HG03521 (cell line): ENCODE measurements at regions not wholly inside any gene's neighbourhood (a gene's known extent, or its start where the extent isn't known, plus 50 kb on each side); places are given as distances from the start of the nearest gene placed in this dataset.
"Not testable (repeated sequence)": the region's sequence is repeated elsewhere in the genome, so short reads cannot be mapped to it uniquely, and the experiment has no call there.

Source experiments
- ATAC-seq: cut with Tn5 transposase; IDR thresholded peaks from one replicate; pipeline ENCODE4 v1.9.1; 2021; ENCODE audit warnings: mild to moderate bottlenecking, moderate library complexity; ENCODE audit not compliant: unreplicated experiment

DNA sequence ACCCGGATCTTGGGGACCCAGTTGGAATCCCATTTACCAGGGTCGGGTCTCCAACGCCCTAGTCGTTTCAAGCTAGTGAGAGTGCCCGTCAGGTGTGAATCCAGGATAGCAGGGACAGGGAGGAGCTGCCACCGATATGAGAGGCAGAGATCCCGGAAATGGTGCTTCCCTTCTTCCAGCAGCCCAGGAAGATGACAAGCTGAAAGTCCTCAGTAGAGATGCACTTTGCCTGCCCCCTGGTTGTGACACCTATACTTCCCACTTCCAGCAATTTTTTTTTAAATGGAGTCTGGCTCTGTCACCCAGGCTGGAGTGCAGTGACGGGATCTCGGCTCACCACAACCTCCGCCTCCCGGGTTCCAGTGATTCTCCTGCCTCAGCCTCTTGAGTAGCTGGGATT is 503.0 kb downstream of the NTRK3 start:
- no peak for ATAC-seq

DNA sequence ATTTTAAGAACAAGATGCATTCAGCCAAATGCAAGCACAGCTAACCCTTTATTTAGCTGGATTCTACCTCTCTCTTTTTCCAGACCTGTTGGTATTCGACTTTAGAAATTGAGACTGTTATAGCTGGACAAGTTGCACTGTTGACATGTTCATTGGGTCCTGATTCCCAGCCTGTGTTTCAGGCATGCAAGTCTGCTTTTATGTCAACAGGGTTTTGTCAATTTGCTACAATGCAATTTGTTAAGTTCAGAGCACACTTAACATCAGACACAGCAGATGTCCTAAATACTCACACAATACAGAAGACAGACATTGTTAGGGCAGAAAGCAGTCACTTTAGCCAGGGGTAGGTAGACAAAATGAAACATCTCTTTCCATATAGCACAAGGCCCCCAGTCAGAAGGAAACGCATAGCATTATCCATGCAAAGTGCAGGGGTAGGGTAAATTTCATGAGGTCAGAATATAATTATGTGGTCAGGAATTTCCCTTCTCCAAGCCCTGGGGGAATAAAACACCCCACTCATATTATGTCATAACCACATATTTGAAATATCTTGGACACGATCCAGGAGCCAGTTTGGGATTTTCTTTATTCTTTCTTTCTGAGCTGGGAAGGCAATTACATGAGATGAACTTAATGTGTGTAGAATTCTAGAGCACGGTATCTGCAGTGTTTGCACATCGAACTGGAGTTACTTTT is 504.1 kb downstream of the NTRK3 start:
- no peak for ATAC-seq

DNA sequence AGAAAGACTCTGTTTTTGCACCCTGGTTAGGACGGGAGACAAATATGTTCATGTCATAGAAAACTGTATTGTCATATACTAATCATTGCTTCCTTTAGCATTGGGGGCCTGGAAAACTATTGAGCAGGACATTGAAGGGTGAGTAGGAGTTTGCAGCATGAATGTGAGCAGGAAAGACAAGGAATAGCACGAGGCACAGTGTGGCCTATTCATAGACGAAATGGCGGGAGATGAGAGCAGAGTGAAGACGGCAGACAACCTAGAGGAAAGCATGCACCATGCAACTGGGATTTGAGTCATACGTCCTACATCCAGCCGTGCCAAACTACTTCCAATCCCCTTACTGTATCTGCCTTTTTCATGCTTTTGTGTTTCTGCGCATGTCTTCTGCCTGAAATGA is 508.1 kb downstream of the NTRK3 start:
- ATAC-seq = no peak

DNA sequence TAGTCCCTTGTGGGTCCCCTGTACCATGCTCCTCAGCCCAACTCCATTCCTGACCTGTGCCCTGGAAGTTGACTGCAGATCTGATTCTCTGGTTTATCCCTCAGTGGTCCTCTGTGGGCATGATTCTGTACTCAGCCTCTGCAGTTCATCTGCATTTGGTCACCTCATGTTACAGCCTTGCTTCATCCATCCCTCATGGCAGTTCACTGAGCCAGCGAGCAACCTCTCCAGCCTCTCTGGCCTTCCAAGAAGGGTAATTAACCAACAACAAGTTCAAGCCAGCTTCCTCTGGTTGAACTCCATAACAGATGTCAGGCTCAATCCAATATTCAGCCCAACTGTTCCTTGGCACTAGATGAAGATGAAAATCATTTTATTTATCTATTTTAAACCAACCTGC is 509.5 kb downstream of the NTRK3 start:
- no peak for ATAC-seq

DNA sequence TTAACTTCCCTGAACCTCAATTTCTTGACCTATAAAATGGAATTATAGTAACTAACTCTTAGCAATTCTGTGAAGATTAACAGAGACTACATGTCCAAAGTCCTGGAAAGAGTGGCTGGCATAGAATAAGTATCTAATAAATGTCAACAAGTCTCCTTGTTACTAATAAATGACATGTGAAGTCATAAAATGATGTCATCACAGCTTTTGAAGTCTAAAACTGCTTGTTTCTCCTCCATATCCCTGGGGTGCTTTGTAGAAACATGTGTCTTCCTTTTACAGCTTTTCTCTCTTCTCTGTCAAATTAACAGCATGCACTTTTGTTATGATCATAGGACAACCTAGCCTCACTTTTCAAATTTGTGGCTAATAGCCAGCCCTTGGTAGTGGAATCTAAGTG is 510.2 kb downstream of the NTRK3 start:
- no peak for ATAC-seq

DNA sequence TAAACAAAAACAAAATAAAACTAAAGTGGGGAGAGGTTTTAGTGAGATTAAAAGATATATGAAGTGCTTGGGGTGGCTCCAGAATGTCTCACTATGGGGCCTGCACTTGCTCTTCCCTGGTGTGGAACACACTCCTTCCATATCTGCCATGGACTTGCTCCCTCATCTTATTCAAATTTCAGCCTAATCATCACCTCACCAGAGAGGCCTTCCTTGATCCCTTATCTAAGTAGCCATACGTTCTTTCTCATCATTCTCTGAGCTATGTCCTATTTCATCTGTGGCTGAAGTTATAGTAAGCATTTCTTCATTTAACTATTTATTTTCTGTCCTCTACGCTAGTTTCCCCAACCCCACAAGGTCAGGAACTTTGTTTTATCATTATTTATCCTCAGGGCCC is 511.7 kb downstream of the NTRK3 start:
- ATAC-seq = no peak

DNA sequence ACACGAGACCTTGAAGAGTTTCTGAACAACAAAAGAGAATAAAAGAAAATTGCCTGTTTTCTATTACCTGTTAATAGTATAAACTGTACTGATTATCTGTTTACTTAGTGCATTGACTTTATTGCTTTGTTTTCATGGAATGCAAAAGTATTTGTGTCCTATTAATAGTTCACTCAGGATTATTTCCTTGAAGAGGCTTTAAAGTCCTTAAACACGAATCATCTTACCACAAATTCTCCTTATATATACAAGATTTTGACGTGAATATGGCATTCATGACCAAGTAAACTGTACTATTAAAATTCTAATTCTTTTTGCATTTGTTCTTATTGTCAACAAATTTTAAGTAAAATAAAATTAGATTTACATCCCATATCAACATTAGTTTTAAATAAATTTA is 513.0 kb downstream of the NTRK3 start:
- ATAC-seq = no peak

DNA sequence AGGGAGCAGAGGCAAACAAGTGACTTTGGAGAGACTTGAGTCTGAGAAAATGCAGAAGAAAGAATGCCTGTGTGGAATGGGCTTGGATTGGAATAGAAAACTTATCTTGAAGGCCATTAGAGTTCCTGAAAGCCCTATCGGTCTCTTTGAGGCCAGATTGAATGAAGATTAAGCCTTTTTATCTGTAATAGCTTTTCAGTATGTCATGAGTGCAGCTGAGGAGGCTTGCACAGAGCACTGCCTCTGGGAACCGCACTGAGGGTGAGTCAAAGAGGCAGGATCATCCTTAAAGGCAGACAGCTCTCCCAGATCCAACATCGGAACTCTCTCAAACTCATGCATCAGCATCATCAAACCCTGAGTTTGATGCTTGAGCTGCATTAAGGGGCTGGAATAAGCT is 515.2 kb downstream of the NTRK3 start:
- no peak for ATAC-seq

DNA sequence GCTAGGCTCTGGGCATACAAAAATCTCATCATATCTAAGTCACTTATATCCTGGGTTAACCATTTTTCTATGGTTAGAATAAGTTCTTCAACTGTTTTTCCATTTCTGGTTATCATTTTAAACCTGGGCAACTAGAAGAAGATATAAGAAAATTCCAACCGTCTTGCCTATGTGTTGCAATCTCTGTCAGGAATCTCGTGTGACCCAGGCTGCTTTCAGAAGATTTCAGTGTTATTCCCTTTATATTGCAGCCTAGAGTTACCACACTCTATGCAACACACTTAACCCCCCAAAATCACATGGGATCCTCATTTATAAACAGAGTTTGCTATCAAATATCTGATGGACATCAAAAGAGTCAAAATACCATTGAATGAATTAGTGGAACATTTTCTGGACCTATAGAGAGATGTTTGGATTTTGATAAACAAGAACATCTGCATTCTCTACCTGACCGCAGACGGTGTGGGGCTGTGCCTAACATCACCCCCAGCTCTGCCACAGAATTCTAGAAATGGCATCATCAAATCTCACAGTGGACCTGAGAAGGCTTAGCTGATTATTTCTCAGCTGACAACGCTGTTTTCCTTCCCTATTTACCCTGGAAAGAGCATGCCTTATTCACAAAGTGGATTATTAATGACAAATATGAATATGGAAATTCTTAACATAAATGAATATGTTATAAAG is 515.7 kb downstream of the NTRK3 start:
- no peak for ATAC-seq

DNA sequence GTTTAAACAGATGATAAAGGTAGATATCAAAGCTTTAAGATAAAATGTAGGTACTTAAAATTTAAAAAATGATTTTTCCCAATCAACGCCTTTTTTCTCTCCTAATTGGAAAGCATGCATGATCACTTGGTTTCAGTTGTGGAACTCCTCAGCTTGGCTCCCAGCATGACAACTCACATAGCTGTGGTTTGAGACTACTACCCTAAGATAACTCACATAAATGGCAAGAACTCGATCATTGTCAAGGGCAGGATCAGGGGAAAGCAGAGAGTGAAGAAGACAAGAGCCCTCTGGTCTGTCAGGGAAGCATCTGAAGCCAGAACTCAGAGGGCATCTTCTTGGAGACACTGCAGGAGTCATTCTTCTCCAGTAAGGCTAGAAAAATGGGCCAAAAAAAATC is 516.7 kb downstream of the NTRK3 start:
- ATAC-seq = no peak

DNA sequence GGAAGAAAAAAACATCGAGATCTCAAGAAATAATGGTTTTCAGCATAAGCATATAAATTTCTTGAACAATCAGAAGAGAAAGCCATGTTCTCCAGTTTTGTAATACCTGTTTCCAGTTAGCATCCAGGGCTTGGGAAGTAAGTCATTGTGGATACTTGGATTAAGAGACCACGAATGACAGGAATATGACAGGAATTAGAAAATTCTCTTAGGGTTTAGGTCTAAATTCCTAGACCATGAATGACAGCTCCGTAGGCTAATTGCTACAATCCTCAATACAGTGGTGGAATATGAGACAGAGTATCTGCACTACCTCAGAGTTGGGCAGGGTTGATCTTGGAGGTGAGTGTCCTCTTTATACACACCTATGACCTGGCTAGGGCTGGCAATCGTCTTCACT is 517.5 kb downstream of the NTRK3 start:
- ATAC-seq = no peak

DNA sequence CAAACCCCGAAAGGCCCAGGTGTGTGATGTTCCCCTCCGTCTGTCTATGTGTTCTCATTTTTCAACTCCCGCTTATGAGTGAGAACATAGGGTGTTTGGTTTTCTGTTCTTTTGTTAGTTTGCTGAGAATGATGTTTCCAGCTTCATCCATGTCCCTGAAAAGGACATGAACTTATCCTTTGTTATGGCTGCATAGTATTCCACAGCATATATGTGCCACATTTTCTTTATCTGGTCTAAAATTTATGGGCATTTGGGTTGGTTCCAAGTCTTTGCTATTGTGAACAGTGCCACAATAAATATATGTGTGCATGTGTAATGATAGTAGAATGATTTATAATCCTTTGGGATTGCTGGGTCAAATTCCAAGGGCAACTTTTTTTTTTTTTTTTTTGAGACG is 519.1 kb downstream of the NTRK3 start:
- not testable (repeated sequence) for ATAC-seq

DNA sequence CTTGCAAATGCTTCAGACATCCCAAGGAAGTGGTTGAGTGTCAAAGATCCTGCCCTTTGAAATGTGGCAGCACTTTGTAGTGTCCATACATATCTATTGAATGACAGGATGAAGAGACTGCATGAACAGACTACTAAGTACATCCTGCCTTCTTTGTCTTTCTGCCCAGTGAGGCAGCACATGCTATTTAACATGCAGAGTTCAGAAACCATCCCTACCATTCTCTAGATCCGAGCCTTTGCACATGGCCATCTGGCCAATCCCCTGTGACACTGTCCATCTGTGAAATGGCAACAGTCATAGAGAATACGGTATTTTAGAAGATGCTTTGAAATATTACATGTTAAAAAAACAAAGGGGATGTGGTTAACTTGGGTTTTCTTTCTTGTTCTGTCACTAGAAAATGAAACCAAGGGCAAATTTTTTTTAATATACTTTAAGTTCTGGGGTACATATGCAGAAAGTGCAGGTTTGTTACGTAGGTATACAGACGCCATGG is 519.6 kb downstream of the NTRK3 start:
- ATAC-seq = no peak

DNA sequence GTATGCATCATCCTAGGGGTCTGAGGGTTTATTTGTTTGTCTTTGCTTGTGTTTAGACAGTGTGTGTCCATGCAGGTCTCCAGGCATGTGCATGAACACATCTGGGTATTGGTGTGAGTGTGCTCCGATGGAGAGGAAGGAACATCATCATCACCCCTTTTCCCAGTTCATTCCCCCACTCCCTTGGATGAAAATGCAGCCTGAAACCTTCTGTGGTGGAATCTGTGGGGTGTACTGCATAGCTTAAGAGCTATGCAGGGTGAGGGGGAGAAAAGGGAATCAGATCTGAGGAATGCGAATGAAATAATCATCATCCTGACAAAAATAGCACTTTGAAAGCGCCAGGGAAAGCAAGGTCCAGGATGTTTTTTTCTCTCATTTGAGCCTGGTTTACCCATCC is 520.1 kb downstream of the NTRK3 start:
- no peak for ATAC-seq

DNA sequence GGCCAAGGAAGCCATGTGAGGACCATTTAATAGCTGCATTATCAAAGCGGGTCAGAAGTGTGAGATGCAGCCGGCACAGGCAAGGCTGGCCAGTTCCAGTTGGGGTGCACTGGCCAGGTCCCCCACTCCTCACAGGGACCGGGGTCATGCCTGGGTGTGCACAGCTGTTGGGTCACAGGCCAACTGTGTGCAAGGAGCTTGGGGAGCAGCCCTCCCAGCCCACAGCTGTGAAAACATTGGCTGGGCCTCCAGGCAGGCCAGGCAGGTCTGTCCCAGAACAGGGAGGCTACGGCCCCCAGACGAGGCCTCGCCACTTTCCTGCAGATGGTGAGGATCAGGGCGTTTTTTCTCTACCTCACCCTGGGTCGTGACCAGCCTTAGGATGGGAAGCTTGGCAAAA is 521.0 kb downstream of the NTRK3 start:
- no peak for ATAC-seq

DNA sequence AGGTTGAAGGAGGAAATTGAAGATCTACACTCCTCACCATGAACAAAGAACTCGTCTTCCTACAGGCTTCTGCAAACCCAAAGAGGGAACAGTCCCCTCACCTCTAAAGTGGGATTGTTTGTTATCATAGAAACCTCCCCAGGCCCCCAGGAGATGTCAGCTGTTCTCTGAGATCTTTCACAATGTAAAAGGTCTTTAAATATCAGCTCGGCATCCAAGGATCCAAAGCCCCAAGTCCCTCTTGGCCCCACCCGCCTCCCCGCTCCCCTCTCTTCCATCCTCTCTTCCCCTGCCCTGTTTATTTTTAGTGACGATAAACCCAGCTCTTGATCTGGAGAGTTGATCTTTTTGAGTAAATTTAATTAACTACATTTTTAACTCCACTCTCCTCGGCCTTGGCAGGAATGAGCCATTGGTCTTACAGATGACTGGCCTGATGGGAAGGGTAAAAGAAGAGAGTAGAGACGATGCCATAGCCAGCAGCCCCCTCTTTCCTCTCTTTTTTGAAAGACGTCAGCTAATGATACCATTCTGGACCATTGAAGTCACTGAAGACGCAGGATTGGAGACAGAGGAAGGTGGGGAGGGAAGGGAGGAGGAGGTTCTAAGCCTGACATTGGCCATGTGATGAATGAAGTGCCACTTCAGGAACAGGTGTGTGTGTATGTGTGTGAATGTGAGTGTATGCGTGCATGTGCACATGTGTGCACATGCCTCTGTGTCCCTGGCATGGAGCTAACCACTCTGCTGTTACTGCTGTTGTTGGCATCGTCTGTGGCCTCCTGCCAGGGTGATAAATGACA is 521.8 kb downstream of the NTRK3 start:
- no peak for ATAC-seq

DNA sequence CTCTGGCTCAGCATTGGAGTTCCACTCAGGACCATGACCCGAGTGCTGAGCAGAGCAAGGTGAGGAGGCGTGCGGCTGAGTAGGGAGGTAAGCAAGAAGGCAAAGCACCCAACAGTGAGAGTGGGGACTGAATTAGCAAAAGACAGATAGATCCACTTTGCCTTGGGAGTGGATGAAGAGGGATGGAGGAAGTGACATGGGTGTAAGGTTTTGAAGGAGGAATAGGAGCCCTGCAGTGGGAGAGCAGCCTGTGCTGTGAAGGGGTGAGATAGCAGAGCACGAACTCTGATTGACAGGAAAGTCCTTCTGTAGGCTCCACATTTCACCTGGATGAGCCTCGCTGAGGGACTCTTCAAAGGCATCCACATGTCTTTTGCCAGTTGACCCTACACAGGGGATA is 522.6 kb downstream of the NTRK3 start:
- no peak for ATAC-seq

DNA sequence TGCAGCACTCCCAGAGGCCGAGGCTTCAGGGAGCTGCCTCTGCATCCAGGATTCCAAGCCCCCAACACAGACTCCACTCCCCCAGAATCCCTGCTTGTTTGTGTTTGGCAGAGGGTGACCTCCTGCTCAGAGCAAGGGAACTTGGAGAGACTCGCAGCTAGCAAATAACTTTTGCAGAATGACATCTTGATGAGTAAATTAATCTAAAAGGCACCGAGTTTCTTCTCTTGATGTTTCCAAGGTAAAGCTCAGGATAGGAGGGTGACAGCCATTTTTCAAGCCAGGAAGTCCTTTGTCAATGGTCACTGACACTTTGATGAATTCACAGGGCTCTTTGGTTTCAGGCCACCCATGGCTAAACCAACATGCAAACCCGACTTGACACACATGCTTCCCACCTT is 523.0 kb downstream of the NTRK3 start:
- ATAC-seq = no peak

DNA sequence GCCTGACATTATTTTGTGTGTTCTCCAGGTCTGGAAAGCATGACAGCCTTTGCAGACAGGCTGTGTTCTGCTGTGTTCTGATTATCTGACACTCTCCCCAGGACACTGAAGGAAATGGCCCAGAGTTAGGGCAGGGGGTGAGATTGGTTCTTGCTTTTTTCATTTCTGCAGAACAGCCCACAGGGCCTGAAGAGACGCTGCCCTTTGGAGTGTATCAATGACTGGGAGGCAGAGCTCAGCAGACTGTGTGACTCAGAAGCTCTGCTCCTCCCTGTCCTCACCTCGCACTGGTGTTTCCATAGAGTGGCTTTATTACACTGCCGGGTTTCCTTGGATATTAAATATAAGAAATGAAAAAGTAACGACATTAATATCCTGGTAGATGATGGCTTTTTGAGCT is 523.6 kb downstream of the NTRK3 start:
- ATAC-seq = no peak

DNA sequence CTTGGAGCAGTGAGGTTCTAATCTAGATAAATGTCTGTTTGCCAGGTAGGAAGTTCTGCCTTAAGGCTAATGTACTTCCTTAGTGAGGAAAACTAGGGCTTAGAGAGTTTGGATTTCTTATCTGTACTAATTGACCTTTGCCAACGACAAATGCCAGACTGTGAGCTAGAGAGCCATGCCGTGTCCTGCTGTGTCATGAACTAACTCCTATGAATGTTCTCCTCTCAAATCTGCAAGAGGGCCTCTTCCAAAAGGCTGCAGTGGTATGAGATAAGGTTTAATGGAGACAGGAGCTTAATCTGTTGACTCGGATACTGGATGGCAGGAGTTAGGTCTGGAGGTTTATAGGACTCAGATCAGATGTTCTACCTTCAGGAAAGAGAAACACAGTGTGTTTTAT is 524.9 kb downstream of the NTRK3 start:
- ATAC-seq = no peak

DNA sequence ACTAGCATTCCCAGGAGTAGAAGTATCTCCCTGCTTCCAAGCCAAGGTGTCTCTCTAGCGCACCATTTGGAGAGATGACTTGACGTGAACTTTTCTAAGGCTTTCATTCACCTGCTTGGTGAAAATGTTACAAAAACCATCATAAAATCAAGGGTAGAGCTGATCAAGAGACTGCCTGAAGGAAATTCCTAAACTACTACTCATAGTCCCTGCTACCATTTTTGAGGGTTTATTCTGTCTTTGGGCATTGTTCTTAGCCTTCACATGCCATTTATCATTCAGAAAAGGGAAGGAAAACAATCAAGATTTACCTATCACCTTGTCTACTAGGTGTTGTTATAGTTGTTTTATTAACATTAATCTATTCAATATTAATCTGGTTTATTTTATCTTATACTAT is 525.8 kb downstream of the NTRK3 start:
- no peak for ATAC-seq

DNA sequence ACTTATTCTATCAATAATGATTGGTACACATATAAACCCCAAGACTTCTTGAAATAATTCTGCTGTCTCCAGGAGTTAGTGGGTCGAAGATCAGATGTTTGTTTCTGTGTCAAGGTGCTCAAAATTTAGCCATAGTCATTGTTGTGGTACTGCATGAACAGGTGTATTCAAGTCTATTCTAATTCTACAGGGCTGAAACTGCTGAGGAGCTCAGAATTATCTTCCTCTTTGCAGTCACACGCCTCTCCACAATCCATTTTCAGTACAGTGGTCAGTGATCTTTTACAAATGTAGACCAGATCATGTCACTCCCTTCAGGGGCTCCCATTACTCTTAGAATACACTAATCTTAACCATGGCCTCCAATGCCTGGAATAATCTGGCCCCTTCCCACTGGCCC is 527.5 kb downstream of the NTRK3 start:
- no peak for ATAC-seq
